Thymus (tissue), 11 donors: ENCODE measurements at regions not wholly inside any gene's neighbourhood (a gene's known extent, or its start where the extent isn't known, plus 50 kb on each side); places are given as distances from the start of the nearest gene placed in this dataset.

ENCODE experiments used
- DNase-seq, 9 donors: peaks; one replicate each; pipeline ENCODE4 v3.0.0-alpha.2; 2013; ENCODE audit warnings: low spot score in 9 of 9, low read depth in 6 of 9, missing footprints in 1 of 9
- H3K27ac ChIP-seq, 2 donors: one replicate each; pipeline ENCODE4 v1.5.1; 2013; ENCODE audit warnings: control low read depth in 1 of 2, low read depth in 1 of 2, low read length in 1 of 2, mild to moderate bottlenecking in 1 of 2, moderate library complexity in 1 of 2
- H3K27me3 ChIP-seq, 2 donors: one replicate each; pipeline ENCODE4 v1.5.1; 2013; ENCODE audit warnings: low read length in 1 of 2; ENCODE audit not compliant: control insufficient read depth in 2 of 2, insufficient read depth in 1 of 2
- H3K36me3 ChIP-seq, 2 donors: one replicate each; pipeline ENCODE4 v1.5.1; 2013; ENCODE audit warnings: low read length in 1 of 2, mild to moderate bottlenecking in 1 of 2, moderate library complexity in 1 of 2; ENCODE audit not compliant: control insufficient read depth in 2 of 2, insufficient read depth in 2 of 2
- H3K4me1 ChIP-seq, 2 donors: one replicate each; pipeline ENCODE4 v1.5.1; 2013; ENCODE audit warnings: low read length in 2 of 2; ENCODE audit not compliant: control insufficient read depth in 2 of 2, insufficient read depth in 2 of 2
- H3K4me3 ChIP-seq, 2 donors: one replicate each; pipeline ENCODE4 v1.5.1; 2013; ENCODE audit warnings: low read length in 2 of 2, control low read depth in 1 of 2, mild to moderate bottlenecking in 1 of 2
- H3K9me3 ChIP-seq, 2 donors: one replicate each; pipeline ENCODE4 v1.5.1; 2013; ENCODE audit warnings: low read length in 1 of 2, mild to moderate bottlenecking in 1 of 2; ENCODE audit not compliant: control insufficient read depth in 2 of 2, insufficient read depth in 1 of 2
- WGBS: extraction: QIAGEN DNeasy Blood & Tissue Kit; methylation state at CpG from one replicate; pipeline ENCODE4 v1.1.7; 2013; 5-methylcytosine and 5-hydroxymethylcytosine counted together
- donor health status: healthy.

DNA sequence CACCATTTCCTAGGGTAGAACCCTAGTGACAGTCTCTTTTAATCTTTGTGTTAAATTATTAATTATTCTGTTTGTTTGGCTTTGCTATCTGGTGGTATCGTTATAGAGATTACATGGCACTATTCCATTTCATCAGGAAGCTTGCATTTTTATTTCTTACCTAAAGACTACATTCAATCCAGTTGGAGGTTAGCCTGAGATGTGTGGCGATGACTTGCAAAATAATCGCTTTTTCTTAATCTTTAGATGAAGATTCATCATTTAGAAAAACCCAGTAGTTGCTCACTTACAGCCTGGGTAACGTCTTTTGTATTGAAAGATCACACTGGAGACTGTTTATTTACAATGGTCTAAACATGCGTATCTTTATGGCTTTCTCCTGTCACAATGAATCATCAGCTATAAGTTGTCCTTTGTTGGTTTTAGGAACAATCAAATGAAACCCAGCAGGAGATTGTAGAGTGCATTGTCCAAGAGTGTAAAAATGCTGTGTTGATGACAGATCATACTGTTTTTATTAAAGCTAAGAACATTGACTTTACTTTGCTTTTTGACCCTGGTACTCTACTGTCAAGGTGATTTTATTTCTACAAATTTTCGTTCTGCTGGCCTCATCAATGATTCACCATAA, 281.7 kb upstream of the PITX2 start:
- H3K27me3 ChIP-seq: no peaks in the 10 kb centered on the region
- no peaks in the 10 kb centered on the region for H3K9me3 ChIP-seq
- no peak overlapping the region for H3K4me3 ChIP-seq
- no peak overlapping the region for H3K27ac ChIP-seq
- no peak for DNase-seq
- H3K4me1 ChIP-seq: no peaks in the 10 kb centered on the region
- no peaks in the 10 kb centered on the region for H3K36me3 ChIP-seq
- 66% methylated on average over 6 of the region's 6 CpGs for WGBS

DNA sequence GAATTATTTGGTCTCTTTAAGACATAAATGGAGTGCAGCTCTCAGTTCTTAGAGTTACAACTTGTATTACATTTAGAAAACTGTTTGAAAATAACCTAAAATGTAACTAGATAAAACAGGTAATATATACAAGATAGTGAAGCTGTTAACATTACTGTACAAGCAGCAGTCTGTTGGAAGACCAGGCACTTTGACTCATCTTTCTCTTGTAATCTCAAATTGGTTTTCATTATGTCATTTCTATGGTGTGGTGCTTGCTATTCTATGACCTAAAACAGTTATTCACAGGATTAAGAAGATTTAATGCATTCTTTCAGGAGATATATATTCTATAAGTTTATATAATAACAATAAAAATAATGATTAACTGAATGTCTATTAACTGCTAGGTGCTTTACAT, 282.5 kb upstream of the PITX2 start:
- no peak overlapping the region for H3K4me3 ChIP-seq
- no peak overlapping the region for H3K27ac ChIP-seq
- DNase-seq: no peak
- no peaks in the 10 kb centered on the region for H3K36me3 ChIP-seq
- H3K4me1 ChIP-seq: no peaks in the 10 kb centered on the region
- H3K27me3 ChIP-seq: no peaks in the 10 kb centered on the region
- no peaks in the 10 kb centered on the region for H3K9me3 ChIP-seq

DNA sequence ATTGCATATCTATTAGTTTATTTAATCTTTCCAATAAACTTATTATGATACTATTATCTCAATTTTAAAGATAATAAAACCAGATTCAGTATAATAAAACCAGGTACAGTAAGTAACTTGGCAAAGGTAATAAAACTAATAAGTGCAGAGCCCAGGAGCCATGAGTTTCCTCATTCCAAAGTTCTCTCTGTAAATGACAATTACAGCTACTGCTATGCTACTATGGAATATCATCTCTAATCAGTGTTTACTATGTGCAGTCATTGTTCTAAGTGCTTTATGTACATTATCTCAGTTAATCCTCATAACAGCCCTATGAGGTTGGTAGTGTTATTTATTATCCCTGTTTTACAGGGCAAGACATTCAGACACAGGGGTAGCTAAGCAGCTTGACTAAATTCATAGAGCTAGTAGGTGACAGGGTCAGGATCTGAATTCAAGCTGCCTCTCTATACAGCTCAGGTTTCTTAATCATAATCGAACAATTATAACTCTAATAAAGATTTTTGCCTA, 285.0 kb upstream of the PITX2 start:
- H3K4me1 ChIP-seq: no peaks in the 10 kb centered on the region
- H3K9me3 ChIP-seq: no peaks in the 10 kb centered on the region
- DNase-seq: no peak
- H3K36me3 ChIP-seq: no peaks in the 10 kb centered on the region
- H3K27me3 ChIP-seq: no peaks in the 10 kb centered on the region
- H3K27ac ChIP-seq: no peak overlapping the region
- WGBS: 93% methylated on average over 1 of the region's 1 CpG
- H3K4me3 ChIP-seq: no peak overlapping the region

GRCh38 chr4:110914791-110915190, 291.9 kb upstream of the PITX2 start:
- H3K36me3 ChIP-seq: no peaks in the 10 kb centered on the region
- H3K9me3 ChIP-seq: no peaks in the 10 kb centered on the region
- no peak overlapping the region for H3K4me3 ChIP-seq
- 90% methylated on average over 3 of the region's 3 CpGs for WGBS
- no peak overlapping the region for H3K27ac ChIP-seq
- no peaks in the 10 kb centered on the region for H3K27me3 ChIP-seq
- DNase-seq: no peak
- no peaks in the 10 kb centered on the region for H3K4me1 ChIP-seq

DNA sequence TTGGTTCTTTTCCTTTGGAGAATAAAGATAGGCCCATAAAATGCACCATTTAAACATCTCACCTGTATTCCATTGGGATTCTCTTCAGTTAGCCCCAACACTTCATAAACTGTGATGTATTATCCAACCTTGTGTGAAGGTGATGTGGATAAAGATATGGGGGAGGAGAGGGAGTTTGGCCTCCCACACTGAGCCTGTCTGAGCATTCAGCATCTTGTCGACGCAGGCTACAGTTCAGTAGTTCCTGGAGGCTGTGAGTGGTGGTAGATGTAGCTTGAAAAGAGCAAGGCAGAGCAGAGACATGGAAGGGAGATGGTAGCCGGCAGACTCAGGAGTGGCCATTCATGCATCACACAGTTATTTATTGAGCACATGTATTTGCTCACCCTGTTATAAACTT, 292.4 kb upstream of the PITX2 start:
- DNase-seq: no peak
- 59% methylated on average over 3 of the region's 3 CpGs for WGBS
- H3K4me1 ChIP-seq: no peaks in the 10 kb centered on the region

DNA sequence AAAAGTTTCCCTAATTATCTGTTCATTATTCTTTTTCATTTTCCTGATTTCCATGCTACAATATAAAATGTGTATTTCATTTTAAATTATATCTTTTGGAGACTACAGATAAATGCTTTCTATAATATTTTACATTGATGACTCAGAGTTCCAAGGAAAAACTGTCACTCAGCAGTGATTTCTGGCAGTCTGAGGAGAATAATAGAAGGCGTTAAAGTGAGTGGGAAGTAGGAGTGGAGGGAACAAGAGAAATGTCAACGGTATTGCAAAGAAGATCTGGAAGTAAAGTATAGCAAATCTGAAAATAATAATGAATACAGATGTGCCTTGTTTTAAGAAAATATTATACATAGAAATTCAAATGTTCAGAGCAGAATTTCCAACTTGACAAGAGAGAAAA, 293.6 kb upstream of the PITX2 start:
- WGBS: 80% methylated on average over 2 of the region's 2 CpGs
- H3K4me1 ChIP-seq: no peaks in the 10 kb centered on the region
- H3K27me3 ChIP-seq: no peaks in the 10 kb centered on the region

More for the DNA sequence above, 292.4 kb upstream of the PITX2 start:
- no peak overlapping the region for H3K4me3 ChIP-seq
- no peaks in the 10 kb centered on the region for H3K9me3 ChIP-seq
- no peaks in the 10 kb centered on the region for H3K36me3 ChIP-seq
- no peak overlapping the region for H3K27ac ChIP-seq
- no peaks in the 10 kb centered on the region for H3K27me3 ChIP-seq

DNA sequence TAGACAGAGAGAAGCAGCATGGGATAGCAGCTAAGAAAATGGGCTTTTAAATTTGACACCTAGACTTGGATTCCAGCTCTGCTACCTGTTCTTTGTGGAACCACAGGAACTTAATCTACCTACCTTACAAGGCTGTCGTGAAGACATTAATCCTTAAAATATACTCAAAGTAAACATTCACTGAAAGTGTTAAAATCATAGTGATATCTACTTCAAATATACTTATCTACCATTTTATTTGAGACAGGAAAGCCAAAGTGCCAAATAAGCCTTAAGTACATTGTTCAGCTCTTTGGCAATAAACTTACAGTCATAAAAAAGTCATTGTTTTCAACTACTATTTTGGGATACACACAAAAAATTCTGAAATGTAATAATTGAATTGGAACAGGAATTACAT, 295.0 kb upstream of the PITX2 start:
- Histone ChIP-seq H3K27ac (no peak overlapping the region), H3K36me3 (no peaks in the 10 kb centered on the region), H3K4me3 (no peak overlapping the region), H3K27me3 (no peaks in the 10 kb centered on the region), H3K9me3 (no peaks in the 10 kb centered on the region), H3K4me1 (no peaks in the 10 kb centered on the region)
- WGBS: 87% methylated on average over 1 of the region's 1 CpG
- DNase-seq: no peak

More for the DNA sequence above, 293.6 kb upstream of the PITX2 start:
- no peak for DNase-seq
- H3K27ac ChIP-seq: no peak overlapping the region
- no peaks in the 10 kb centered on the region for H3K36me3 ChIP-seq
- H3K4me3 ChIP-seq: no peak overlapping the region
- H3K9me3 ChIP-seq: no peaks in the 10 kb centered on the region

GRCh38 chr4:110920990-110921389, 298.1 kb upstream of the PITX2 start:
- DNase-seq: no peak
- H3K36me3 ChIP-seq: no peaks in the 10 kb centered on the region
- H3K27me3 ChIP-seq: no peaks in the 10 kb centered on the region
- no peaks in the 10 kb centered on the region for H3K4me1 ChIP-seq
- no peak overlapping the region for H3K4me3 ChIP-seq
- no peak overlapping the region for H3K27ac ChIP-seq
- H3K9me3 ChIP-seq: no peaks in the 10 kb centered on the region
- WGBS: 96% methylated on average over 2 of the region's 2 CpGs

DNA sequence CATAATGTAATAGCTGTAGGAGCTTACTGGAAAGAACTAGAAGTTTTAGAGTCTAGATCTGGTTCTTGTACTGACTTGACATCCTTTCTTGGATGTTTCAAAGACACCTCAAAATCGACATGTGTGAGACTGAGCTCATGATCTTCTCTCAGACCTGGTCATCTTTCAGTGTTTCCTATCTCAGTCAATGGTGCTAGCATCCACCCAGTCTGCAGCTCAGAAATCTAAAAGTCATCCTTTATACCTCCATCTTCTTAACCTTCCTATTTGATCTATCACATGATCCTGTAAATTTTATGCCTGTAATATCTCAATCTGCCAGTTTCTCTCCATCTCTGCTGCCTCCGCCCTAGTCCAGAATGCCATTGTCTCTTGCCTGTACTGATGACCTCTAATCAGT, 301.9 kb upstream of the PITX2 start:
- Histone ChIP-seq H3K27ac (no peak overlapping the region), H3K27me3 (no peaks in the 10 kb centered on the region), H3K36me3 (no peaks in the 10 kb centered on the region), H3K4me3 (no peak overlapping the region), H3K9me3 (no peaks in the 10 kb centered on the region), H3K4me1 (no peaks in the 10 kb centered on the region)
- WGBS: 91% methylated on average over 2 of the region's 2 CpGs
- no peak for DNase-seq
